Panc1 (cell line): ENCODE measurements at regions not wholly inside any gene's neighbourhood (a gene's known extent, or its start where the extent isn't known, plus 50 kb on each side); places are given as distances from the start of the nearest gene placed in this dataset.

Source experiments
- ATAC-seq: fragments of 200-7000 bp; cut with Tn5 transposase; 2 replicates; pipeline ENCODE4 v1.9.1; 2020; ENCODE audit warnings: mild to moderate bottlenecking, moderate library complexity
- BruUV-seq: library from RNA; stranded (reverse); fragments of 400-500 nt; replicated peaks from 2 replicates; lab custom pipeline; 2021; lab: Mats Ljungman, UMichigan
- CTCF ChIA-PET: fragments of 300-600 bp; sonication (Branson Sonifier 250); formaldehyde crosslinking; loops from one replicate; lab custom pipeline; 2022; ENCODE audit warnings: antibody characterized with exemption; lab: Charles Lee
- POLR2A ChIA-PET: fragments of 300-600 bp; sonication (Branson Sonifier 250); formaldehyde crosslinking; loops from one replicate; lab custom pipeline; 2022; ENCODE audit warnings: antibody characterized with exemption; lab: Charles Lee
- DNase-seq: peaks from one replicate; pipeline ENCODE4 v3.0.0-alpha.2; 2010; ENCODE audit warnings: low read depth, low spot score
- H3K27ac ChIP-seq: 2 replicates; pipeline ENCODE4 v1.5.1; 2011; ENCODE audit warnings: mild to moderate bottlenecking, low read length, inconsistent platforms
- H3K27me3 ChIP-seq: fragments of 200-500 bp; sonication (Bioruptor generic); 2 replicates; pipeline ENCODE4 v1.6.0; 2014; ENCODE audit warnings: low read length, inconsistent platforms; ENCODE audit not compliant: control insufficient read depth, insufficient read depth
- H3K36me3 ChIP-seq: fragments of 200-500 bp; sonication (Bioruptor generic); 2 replicates; pipeline ENCODE4 v1.5.1; 2014; ENCODE audit warnings: inconsistent platforms, mild to moderate bottlenecking, low read length, moderate library complexity; ENCODE audit not compliant: control insufficient read depth, insufficient read depth
- H3K4me1 ChIP-seq: 2 replicates; pipeline ENCODE4 v1.5.1; 2011; ENCODE audit warnings: inconsistent platforms, mild to moderate bottlenecking, low read length, moderate library complexity; ENCODE audit not compliant: control insufficient read depth, insufficient read depth
- H3K4me3 ChIP-seq, 2 experiments: 2 replicates each; pipeline ENCODE4 v1.5.1; 2011 to 2012; ENCODE audit warnings: low read depth in 2 of 2, low read length in 2 of 2, mild to moderate bottlenecking in 2 of 2, inconsistent platforms in 1 of 2, moderate library complexity in 1 of 2
- H3K9me3 ChIP-seq: fragments of 200-500 bp; sonication (Bioruptor generic); 2 replicates; pipeline ENCODE4 v1.5.1; 2014; ENCODE audit warnings: low read depth, mild to moderate bottlenecking, inconsistent platforms, low read length, moderate library complexity; ENCODE audit not compliant: control insufficient read depth, insufficient read depth
- CTCF ChIP-seq: fragments of 450-650 bp; IDR thresholded peaks from 2 replicates; pipeline ENCODE4 v1.5.1; 2017; ENCODE audit warnings: mild to moderate bottlenecking
- POLR2AphosphoS5 ChIP-seq: IDR thresholded peaks from 2 replicates; pipeline ENCODE4 v1.6.1; 2012; ENCODE audit warnings: mild to moderate bottlenecking, low read depth, low read length, moderate library complexity
- SIN3A ChIP-seq: IDR thresholded peaks from 2 replicates; pipeline ENCODE4 v1.6.1; 2012; ENCODE audit warnings: low read depth, mild to moderate bottlenecking, low read length, moderate library complexity, borderline replicate concordance; ENCODE audit not compliant: insufficient read depth
- TCF7L2 ChIP-seq: IDR thresholded peaks from 2 replicates; pipeline ENCODE4 v1.6.1; 2011; ENCODE audit warnings: mild to moderate bottlenecking, low read depth, low read length, inconsistent platforms
- in situ Hi-C: cut with HindIII; loops from 2 replicates; pipeline ENCODE4 v1.10.0; 2016; ENCODE audit warnings: low sequenced_read_pairs, low pct_unique_long_range_greater_than_20kb
- intact Hi-C: fragments of 100-400 bp; cut with micrococcal nuclease; formaldehyde crosslinking; loops from one replicate; pipeline ENCODE4 v1.10.0; 2022; ENCODE audit not compliant: unreplicated experiment
- TF ChIP-seq, protein P1 (sequence below), 2 experiments: IDR thresholded peaks; 2 replicates each; pipeline ENCODE4 v1.6.1; 2011 to 2012; ENCODE audit warnings: low read depth in 2 of 2, control low read depth in 1 of 2, low read length in 1 of 2, mild to moderate bottlenecking in 1 of 2, moderate library complexity in 1 of 2; ENCODE audit not compliant: insufficient read depth in 1 of 2

DNA sequence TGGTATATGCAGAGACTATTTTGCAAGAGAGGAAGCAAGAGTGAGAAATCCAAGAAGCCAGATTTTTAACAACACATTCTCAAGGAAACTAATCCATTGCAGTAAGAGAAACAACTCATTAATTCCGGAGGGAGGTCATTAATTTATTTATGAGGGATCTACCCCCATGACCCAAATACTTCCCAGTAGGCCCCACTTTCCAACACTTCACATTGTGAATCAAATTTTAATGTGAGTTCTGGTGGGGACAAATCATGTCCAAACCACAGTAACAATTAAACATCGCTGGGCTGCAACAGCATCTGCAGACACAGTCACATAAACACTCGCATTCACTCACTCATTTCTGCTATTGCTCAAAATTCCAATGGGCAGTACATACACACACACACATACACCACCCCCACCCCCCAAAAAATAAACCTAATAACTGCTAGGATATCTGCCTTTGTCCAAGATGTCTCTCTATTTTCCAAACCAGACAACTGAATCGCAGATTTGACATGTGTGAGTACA is 1483.7 kb downstream of the PCDH9 start:
- no peak overlapping the region for H3K4me3 ChIP-seq
- intact Hi-C loops (no loop called here), in situ Hi-C loops (no loop called here)
- CTCF ChIA-PET = no interaction called here
- TF ChIP-seq TCF7L2 = no peak
- TF ChIP-seq, protein P1, sequence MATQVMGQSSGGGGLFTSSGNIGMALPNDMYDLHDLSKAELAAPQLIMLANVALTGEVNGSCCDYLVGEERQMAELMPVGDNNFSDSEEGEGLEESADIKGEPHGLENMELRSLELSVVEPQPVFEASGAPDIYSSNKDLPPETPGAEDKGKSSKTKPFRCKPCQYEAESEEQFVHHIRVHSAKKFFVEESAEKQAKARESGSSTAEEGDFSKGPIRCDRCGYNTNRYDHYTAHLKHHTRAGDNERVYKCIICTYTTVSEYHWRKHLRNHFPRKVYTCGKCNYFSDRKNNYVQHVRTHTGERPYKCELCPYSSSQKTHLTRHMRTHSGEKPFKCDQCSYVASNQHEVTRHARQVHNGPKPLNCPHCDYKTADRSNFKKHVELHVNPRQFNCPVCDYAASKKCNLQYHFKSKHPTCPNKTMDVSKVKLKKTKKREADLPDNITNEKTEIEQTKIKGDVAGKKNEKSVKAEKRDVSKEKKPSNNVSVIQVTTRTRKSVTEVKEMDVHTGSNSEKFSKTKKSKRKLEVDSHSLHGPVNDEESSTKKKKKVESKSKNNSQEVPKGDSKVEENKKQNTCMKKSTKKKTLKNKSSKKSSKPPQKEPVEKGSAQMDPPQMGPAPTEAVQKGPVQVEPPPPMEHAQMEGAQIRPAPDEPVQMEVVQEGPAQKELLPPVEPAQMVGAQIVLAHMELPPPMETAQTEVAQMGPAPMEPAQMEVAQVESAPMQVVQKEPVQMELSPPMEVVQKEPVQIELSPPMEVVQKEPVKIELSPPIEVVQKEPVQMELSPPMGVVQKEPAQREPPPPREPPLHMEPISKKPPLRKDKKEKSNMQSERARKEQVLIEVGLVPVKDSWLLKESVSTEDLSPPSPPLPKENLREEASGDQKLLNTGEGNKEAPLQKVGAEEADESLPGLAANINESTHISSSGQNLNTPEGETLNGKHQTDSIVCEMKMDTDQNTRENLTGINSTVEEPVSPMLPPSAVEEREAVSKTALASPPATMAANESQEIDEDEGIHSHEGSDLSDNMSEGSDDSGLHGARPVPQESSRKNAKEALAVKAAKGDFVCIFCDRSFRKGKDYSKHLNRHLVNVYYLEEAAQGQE (IDR thresholded peaks at IDR 0.05; ENCODE audit: insufficient read depth in 1 of 2, low read depth in 2 of 2, low read length in 1 of 2) = no peak
- no peak for TF ChIP-seq CTCF
- no peak for TF ChIP-seq POLR2AphosphoS5
- TF ChIP-seq SIN3A = no peak
- no TSS peak for BruUV-seq
- H3K27ac ChIP-seq = no peak overlapping the region
- no peaks in the 10 kb centered on the region for H3K9me3 ChIP-seq
- H3K4me1 ChIP-seq = no peaks in the 10 kb centered on the region
- ATAC-seq = no peak
- POLR2A ChIA-PET = no interaction called here
- H3K36me3 ChIP-seq = no peaks in the 10 kb centered on the region
- DNase-seq = no peak
- H3K27me3 ChIP-seq = no peaks in the 10 kb centered on the region

DNA sequence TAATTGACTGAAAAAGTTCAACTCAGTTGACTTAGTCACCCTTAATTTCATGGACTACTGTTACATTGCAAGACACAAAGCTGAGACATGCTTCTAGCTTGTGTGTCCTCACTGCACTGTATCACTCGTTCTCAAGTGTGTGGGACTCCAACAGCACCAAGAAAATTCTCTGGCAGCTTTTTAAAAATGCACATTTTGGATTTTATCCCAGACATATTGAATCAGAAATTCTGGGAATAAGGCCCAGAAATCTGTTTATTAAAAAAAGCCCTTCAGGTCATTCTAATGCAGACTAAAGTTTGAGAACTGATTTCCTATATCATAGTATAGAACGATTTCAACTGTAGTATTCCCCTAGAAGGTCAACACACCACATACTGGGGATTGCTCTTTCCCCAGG is 1485.3 kb downstream of the PCDH9 start:
- BruUV-seq = no TSS peak
- in situ Hi-C loops (no loop called here), intact Hi-C loops (no loop called here)
- TF ChIP-seq TCF7L2 (no peak), POLR2AphosphoS5 (no peak), CTCF (no peak), SIN3A (no peak)
- TF ChIP-seq, protein P1 (IDR thresholded peaks at IDR 0.05; ENCODE audit: insufficient read depth in 1 of 2, low read depth in 2 of 2, low read length in 1 of 2) = no peak
- ChIA-PET POLR2A (no interaction called here), CTCF (no interaction called here)
- Histone ChIP-seq H3K4me3 (no peak overlapping the region), H3K27ac (no peak overlapping the region), H3K36me3 (no peaks in the 10 kb centered on the region), H3K9me3 (no peaks in the 10 kb centered on the region), H3K4me1 (no peaks in the 10 kb centered on the region), H3K27me3 (no peaks in the 10 kb centered on the region)
- DNase-seq = no peak
- ATAC-seq = no peak
